HG03439 (cell line): ENCODE measurements at regions not wholly inside any gene's neighbourhood (a gene's known extent, or its start where the extent isn't known, plus 50 kb on each side); places are given as distances from the start of the nearest gene placed in this dataset.

Source experiments
- ATAC-seq: cut with Tn5 transposase; IDR thresholded peaks from one replicate; pipeline ENCODE4 v1.9.1; 2021; ENCODE audit warnings: mild to moderate bottlenecking, moderate library complexity; ENCODE audit not compliant: unreplicated experiment

GRCh38 chr1:58149271-58149812 is 397.2 kb downstream of the OMA1 start:
- ATAC-seq, result no peak

- ATAC-seq, result no peak
Observed at GRCh38 chr1:58144698-58145270, 401.7 kb downstream of the OMA1 start.

GRCh38 chr1:58143972-58144697 is 402.4 kb downstream of the OMA1 start:
- ATAC-seq, result no peak

- ATAC-seq, result no peak
Observed at GRCh38 chr1:58136387-58136786, 410.1 kb downstream of the OMA1 start.

GRCh38 chr1:58135821-58136321 is 410.7 kb downstream of the OMA1 start:
- no peak for ATAC-seq

GRCh38 chr1:58133562-58133961 is 413.0 kb downstream of the OMA1 start:
- ATAC-seq, result no peak

- no peak for ATAC-seq
Observed at GRCh38 chr1:58123051-58123450, 423.5 kb downstream of the OMA1 start.

- no peak for ATAC-seq
Observed at GRCh38 chr1:58119971-58120370, 426.6 kb downstream of the OMA1 start.

GRCh38 chr1:58116284-58116683 is 430.2 kb downstream of the OMA1 start:
- ATAC-seq, result no peak

- no peak for ATAC-seq
Observed at GRCh38 chr1:58109646-58110200, 436.8 kb downstream of the OMA1 start.

- ATAC-seq, result no peak
Observed at GRCh38 chr1:58108783-58109182, 437.7 kb downstream of the OMA1 start.

- no peak for ATAC-seq
Observed at GRCh38 chr1:58107943-58108342, 438.6 kb downstream of the OMA1 start.

- peak; percentile 62 for ATAC-seq
Observed at GRCh38 chr1:58104960-58105359, 441.6 kb downstream of the OMA1 start.

GRCh38 chr1:58096714-58097113 is 449.8 kb downstream of the OMA1 start:
- no peak for ATAC-seq

GRCh38 chr1:58095183-58095582 is 451.3 kb downstream of the OMA1 start:
- ATAC-seq, result no peak

- ATAC-seq, result no peak
Observed at GRCh38 chr1:58094221-58094620, 452.3 kb downstream of the OMA1 start.

- no peak for ATAC-seq
Observed at GRCh38 chr1:58090640-58091039, 455.9 kb downstream of the OMA1 start.

- no peak for ATAC-seq
Observed at GRCh38 chr1:58089898-58090534, 456.5 kb downstream of the OMA1 start.

- ATAC-seq, result no peak
Observed at GRCh38 chr1:58084266-58084665, 462.3 kb downstream of the OMA1 start.

GRCh38 chr1:58082596-58082995 is 463.9 kb downstream of the OMA1 start:
- no peak for ATAC-seq

GRCh38 chr1:58076258-58076657 is 470.3 kb downstream of the OMA1 start:
- no peak for ATAC-seq

GRCh38 chr1:58075188-58075578 is 471.3 kb downstream of the OMA1 start:
- no peak for ATAC-seq
